OCI-LY3 (cell line): ENCODE measurements at regions not wholly inside any gene's neighbourhood (a gene's known extent, or its start where the extent isn't known, plus 50 kb on each side); places are given as distances from the start of the nearest gene placed in this dataset.

Experiments used
- CTCF ChIP-seq: fragments of 200-600, 300-600 bp; sonication (generic); IDR thresholded peaks from 2 replicates; pipeline ENCODE4 v1.5.1; 2014; ENCODE audit warnings: antibody characterized with exemption, low read length, low read depth
- EZH2phosphoT487 ChIP-seq: fragments of 200-600 bp; shearing (Covaris generic); IDR thresholded peaks from 2 replicates; pipeline ENCODE4 v1.6.1; 2018; ENCODE audit warnings: antibody characterized with exemption, mixed run types, low read depth

GRCh38 chr10:91032611-91033206 lies 111.8 kb upstream of the ANKRD1 start:
- TF ChIP-seq CTCF (no peak), EZH2phosphoT487 (no peak)
